HEK293 (cell line): ENCODE measurements at regions not wholly inside any gene's neighbourhood (a gene's known extent, or its start where the extent isn't known, plus 50 kb on each side); places are given as distances from the start of the nearest gene placed in this dataset.

ENCODE experiments used
- CTCF ChIA-PET: fragments of 350-600 bp; formaldehyde crosslinking; extraction: SDS; loops from one replicate; lab custom pipeline; 2021; ENCODE audit warnings: antibody characterized with exemption; lab: Yijun Ruan, JAX
- POLR2A ChIA-PET: fragments of 300-600 bp; formaldehyde crosslinking; extraction: SDS; loops from one replicate; lab custom pipeline; 2020; ENCODE audit warnings: antibody characterized with exemption, inconsistent platforms; lab: Yijun Ruan, JAX
- H3K27ac ChIP-seq: fragments of 200-500 bp; sonication (Bioruptor generic); 2 replicates; pipeline ENCODE4 v1.5.1; 2014; ENCODE audit warnings: low read depth, low read length, control low read depth, inconsistent platforms; ENCODE audit errors: extremely low read depth
- H3K36me3 ChIP-seq, 2 experiments: fragments of 200-500 bp in 1 of 2; sonication (Bioruptor generic) in 1 of 2; 1 replicate in 1 of 2; 2 replicates in 1 of 2; pipeline ENCODE4 v1.5.1; 2014 to 2017; ENCODE audit warnings: inconsistent platforms in 2 of 2, low read length in 2 of 2; ENCODE audit not compliant: control insufficient read depth in 2 of 2, insufficient read depth in 1 of 2
- H3K4me1 ChIP-seq: fragments of 200-500 bp; sonication (Bioruptor generic); 2 replicates; pipeline ENCODE4 v1.5.1; 2014; ENCODE audit warnings: mild to moderate bottlenecking, low read length, inconsistent platforms; ENCODE audit not compliant: control insufficient read depth, insufficient read depth
- H3K4me3 ChIP-seq: 2 replicates; pipeline ENCODE4 v1.5.1; 2011; ENCODE audit warnings: low read depth, mild to moderate bottlenecking, control low read depth, low read length, moderate library complexity
- H3K9me3 ChIP-seq: fragments of 200-500 bp; sonication (Bioruptor generic); 2 replicates; pipeline ENCODE4 v1.5.1; 2014; ENCODE audit warnings: low read depth, low read length, inconsistent platforms; ENCODE audit not compliant: control insufficient read depth, insufficient read depth
- KLF9 ChIP-seq: fragments of 450-650 bp; formaldehyde crosslinking; IDR thresholded peaks from 2 replicates; pipeline ENCODE4 v1.5.1; 2016; ENCODE audit warnings: missing biosample characterization, missing genetic modification characterization, low read depth
- SALL2 ChIP-seq: fragments of 450-650 bp; formaldehyde crosslinking; IDR thresholded peaks from 2 replicates; pipeline ENCODE4 v1.5.0; 2017; ENCODE audit warnings: missing biosample characterization, mild to moderate bottlenecking, missing genetic modification characterization, borderline replicate concordance
- SP2 ChIP-seq: fragments of 450-650 bp; formaldehyde crosslinking; IDR thresholded peaks from 2 replicates; pipeline ENCODE4 v1.5.1; 2016; ENCODE audit warnings: missing biosample characterization, missing genetic modification characterization
- ZEB2 ChIP-seq: fragments of 450-650 bp; formaldehyde crosslinking; IDR thresholded peaks from 2 replicates; pipeline ENCODE4 v1.5.1; 2016; ENCODE audit warnings: missing biosample characterization, missing genetic modification characterization
- ZNF157 ChIP-seq: fragments of 450-650 bp; formaldehyde crosslinking; IDR thresholded peaks from 2 replicates; pipeline ENCODE4 v1.5.1; 2016; ENCODE audit warnings: missing biosample characterization, missing genetic modification characterization
- ZNF16 ChIP-seq: fragments of 450-650 bp; formaldehyde crosslinking; IDR thresholded peaks from 2 replicates; pipeline ENCODE4 v1.5.1; 2016; ENCODE audit warnings: low read depth, missing biosample characterization, missing genetic modification characterization
- ZNF174 ChIP-seq: fragments of 450-650 bp; formaldehyde crosslinking; IDR thresholded peaks from 2 replicates; pipeline ENCODE4 v1.5.0; 2017; ENCODE audit warnings: missing biosample characterization, mild to moderate bottlenecking, missing genetic modification characterization
- ZNF175 ChIP-seq: fragments of 450-650 bp; formaldehyde crosslinking; IDR thresholded peaks from 2 replicates; pipeline ENCODE4 v1.5.1; 2016; ENCODE audit warnings: missing biosample characterization, missing genetic modification characterization
- ZNF184 ChIP-seq: fragments of 450-650 bp; IDR thresholded peaks from 2 replicates; pipeline ENCODE4 v1.5.1; 2018; ENCODE audit warnings: missing biosample characterization, mild to moderate bottlenecking, missing genetic modification characterization
- ZNF214 ChIP-seq: fragments of 450-650 bp; formaldehyde crosslinking; IDR thresholded peaks from 2 replicates; pipeline ENCODE4 v1.5.1; 2017; ENCODE audit warnings: missing biosample characterization, mild to moderate bottlenecking, missing genetic modification characterization, borderline replicate concordance
- ZNF24 ChIP-seq: fragments of 450-650 bp; formaldehyde crosslinking; IDR thresholded peaks from 2 replicates; pipeline ENCODE4 v1.5.1; 2016; ENCODE audit warnings: missing biosample characterization, missing genetic modification characterization
- ZNF266 ChIP-seq: fragments of 450-650 bp; formaldehyde crosslinking; IDR thresholded peaks from 2 replicates; pipeline ENCODE4 v1.5.1; 2016; ENCODE audit warnings: missing biosample characterization, missing genetic modification characterization, low read depth
- ZNF292 ChIP-seq: fragments of 450-650 bp; formaldehyde crosslinking; IDR thresholded peaks from 2 replicates; pipeline ENCODE4 v1.5.1; 2016; ENCODE audit warnings: low read depth, missing biosample characterization, missing genetic modification characterization, borderline replicate concordance
- ZNF350 ChIP-seq: fragments of 450-650 bp; formaldehyde crosslinking; IDR thresholded peaks from 2 replicates; pipeline ENCODE4 v1.5.0; 2017; ENCODE audit warnings: missing biosample characterization, mild to moderate bottlenecking, missing genetic modification characterization
- ZNF423 ChIP-seq: fragments of 450-650 bp; formaldehyde crosslinking; IDR thresholded peaks from 2 replicates; pipeline ENCODE4 v1.5.1; 2016; ENCODE audit warnings: missing biosample characterization, missing genetic modification characterization
- ZNF548 ChIP-seq: fragments of 450-650 bp; formaldehyde crosslinking; IDR thresholded peaks from 2 replicates; pipeline ENCODE4 v1.5.1; 2016; ENCODE audit warnings: missing biosample characterization, missing genetic modification characterization
- ZNF555 ChIP-seq: fragments of 450-650 bp; formaldehyde crosslinking; conservative IDR thresholded peaks from 2 replicates; pipeline ENCODE4 v1.5.1; 2017; ENCODE audit warnings: missing biosample characterization, mild to moderate bottlenecking, missing genetic modification characterization, inconsistent platforms
- TF ChIP-seq, protein P1 (sequence below): fragments of 450-650 bp; formaldehyde crosslinking; IDR thresholded peaks from 2 replicates; pipeline ENCODE4 v1.5.1; 2016; ENCODE audit warnings: missing biosample characterization, missing genetic modification characterization
- TF ChIP-seq, protein P2 (sequence below): fragments of 450-650 bp; formaldehyde crosslinking; IDR thresholded peaks from 2 replicates; pipeline ENCODE4 v1.5.1; 2016; ENCODE audit warnings: missing biosample characterization, missing genetic modification characterization

DNA sequence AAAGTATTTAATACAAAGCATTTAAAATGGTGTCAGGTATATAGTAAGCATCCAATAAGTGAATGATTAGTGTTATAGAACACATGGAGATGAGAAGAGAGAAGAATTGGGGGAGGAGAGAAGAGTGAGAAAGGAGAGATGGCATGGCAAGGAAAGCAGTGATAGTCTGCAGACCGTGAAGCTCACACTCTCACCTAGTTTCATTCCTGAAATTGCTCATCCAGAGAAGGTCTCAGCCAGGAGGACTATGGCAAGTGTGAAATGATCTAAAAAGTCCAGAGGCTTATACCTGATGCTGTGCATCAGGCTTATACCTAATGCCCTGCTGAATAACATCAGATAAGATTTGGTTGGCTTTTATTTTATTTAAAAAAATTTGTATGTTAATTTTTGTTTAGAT is 351.6 kb upstream of the KLF12 start:
- no peak overlapping the region for H3K4me3 ChIP-seq
- CTCF ChIA-PET: no interaction called here
- no peaks in the 10 kb centered on the region for H3K4me1 ChIP-seq
- TF ChIP-seq SP2 (tag by site-specific recombination): no peak
- no peak for TF ChIP-seq ZNF266 (tag by site-specific recombination)
- TF ChIP-seq ZNF555: no peak
- TF ChIP-seq ZNF157: no peak
- no peak overlapping the region for H3K27ac ChIP-seq
- POLR2A ChIA-PET: no interaction called here
- H3K36me3 ChIP-seq: no peaks in the 10 kb centered on the region
- H3K9me3 ChIP-seq: no peaks in the 10 kb centered on the region

DNA sequence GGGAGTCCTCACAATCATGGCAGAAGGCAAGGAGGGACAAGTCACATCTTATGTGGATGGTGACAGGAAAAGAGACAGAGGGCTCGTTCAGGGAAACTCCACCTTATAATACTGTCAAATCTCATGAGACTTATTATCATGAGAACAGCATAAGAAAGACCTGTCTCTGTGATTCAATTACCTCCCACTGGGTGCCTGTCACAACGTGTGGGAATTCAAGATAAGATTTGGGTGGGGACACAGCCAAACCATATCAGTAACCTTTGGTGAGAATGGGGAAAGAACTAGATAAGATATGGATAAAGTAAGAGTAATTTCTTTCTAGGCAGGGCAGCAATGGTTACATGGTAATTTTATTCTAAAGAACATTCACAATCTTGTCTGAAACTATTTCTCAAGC is 344.9 kb upstream of the KLF12 start:
- no peak overlapping the region for H3K27ac ChIP-seq
- CTCF ChIA-PET: no interaction called here
- POLR2A ChIA-PET: no interaction called here
- no peaks in the 10 kb centered on the region for H3K4me1 ChIP-seq
- TF ChIP-seq ZNF548 (tag by site-specific recombination): no peak
- no peak for TF ChIP-seq ZNF24
- no peak for TF ChIP-seq ZNF175 (tag by site-specific recombination)
- TF ChIP-seq ZNF423: no peak
- TF ChIP-seq ZEB2 (tag by site-specific recombination): no peak
- no peak for TF ChIP-seq ZNF157
- TF ChIP-seq ZNF16 (tag by site-specific recombination): no peak
- no peaks in the 10 kb centered on the region for H3K36me3 ChIP-seq
- H3K9me3 ChIP-seq: no peaks in the 10 kb centered on the region
- H3K4me3 ChIP-seq: no peak overlapping the region

DNA sequence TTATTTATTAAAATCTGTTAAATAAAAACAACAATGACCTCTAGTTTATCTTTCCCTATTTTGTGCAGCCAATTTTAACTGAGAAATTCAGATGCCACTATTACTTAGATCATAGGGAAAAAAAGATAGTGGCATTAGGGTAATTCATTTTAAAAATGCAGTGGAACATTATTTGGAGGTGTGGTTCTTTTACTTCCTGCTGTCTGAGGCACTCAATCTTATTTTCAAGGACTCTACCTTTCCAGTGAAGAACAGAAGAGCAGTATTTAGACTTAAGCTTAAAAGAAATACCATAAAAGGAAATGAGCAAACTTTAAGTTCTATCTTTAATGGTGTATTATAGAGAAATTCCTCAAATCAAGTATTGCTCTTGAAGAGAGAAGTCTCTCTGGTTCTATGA is 342.6 kb upstream of the KLF12 start:
- Histone ChIP-seq H3K27ac (no peak overlapping the region), H3K36me3 (no peaks in the 10 kb centered on the region), H3K9me3 (no peaks in the 10 kb centered on the region), H3K4me3 (no peak overlapping the region), H3K4me1 (no peaks in the 10 kb centered on the region)
- ChIA-PET POLR2A (no interaction called here), CTCF (no interaction called here)
- no peak for TF ChIP-seq ZNF184 (tag by site-specific recombination)
- TF ChIP-seq, protein P1, sequence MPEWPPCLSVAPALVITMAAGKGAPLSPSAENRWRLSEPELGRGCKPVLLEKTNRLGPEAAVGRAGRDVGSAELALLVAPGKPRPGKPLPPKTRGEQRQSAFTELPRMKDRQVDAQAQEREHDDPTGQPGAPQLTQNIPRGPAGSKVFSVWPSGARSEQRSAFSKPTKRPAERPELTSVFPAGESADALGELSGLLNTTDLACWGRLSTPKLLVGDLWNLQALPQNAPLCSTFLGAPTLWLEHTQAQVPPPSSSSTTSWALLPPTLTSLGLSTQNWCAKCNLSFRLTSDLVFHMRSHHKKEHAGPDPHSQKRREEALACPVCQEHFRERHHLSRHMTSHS (tag by site-specific recombination): no peak

DNA sequence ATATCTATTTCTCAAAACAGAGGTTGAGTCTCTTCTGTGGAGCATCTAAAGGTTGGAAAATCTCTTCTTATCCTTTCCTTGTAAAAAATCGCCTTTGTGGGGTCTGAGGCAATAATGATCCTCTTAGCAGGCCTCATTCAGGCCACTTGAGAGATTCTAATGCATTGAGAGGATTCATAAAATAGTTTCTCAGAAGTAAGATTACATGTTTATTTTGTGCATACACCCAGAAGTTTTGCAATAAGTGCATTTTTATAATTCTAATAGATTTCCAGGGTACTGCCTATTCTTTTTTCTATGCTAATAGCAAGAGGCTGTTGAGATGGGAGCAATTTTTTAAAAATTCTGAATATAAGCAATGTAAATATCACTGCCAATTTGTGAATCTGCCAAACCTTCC is 342.2 kb upstream of the KLF12 start:
- no peaks in the 10 kb centered on the region for H3K36me3 ChIP-seq
- no peak for TF ChIP-seq ZNF214 (tag by site-specific recombination)
- no peak for TF ChIP-seq SALL2 (tag by site-specific recombination)
- TF ChIP-seq, protein P2, sequence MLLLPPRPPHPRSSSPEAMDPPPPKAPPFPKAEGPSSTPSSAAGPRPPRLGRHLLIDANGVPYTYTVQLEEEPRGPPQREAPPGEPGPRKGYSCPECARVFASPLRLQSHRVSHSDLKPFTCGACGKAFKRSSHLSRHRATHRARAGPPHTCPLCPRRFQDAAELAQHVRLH (tag by site-specific recombination): no peak
- no peak for TF ChIP-seq ZNF292 (tag by site-specific recombination)
- H3K4me3 ChIP-seq: no peak overlapping the region
- no peak overlapping the region for H3K27ac ChIP-seq
- H3K9me3 ChIP-seq: no peaks in the 10 kb centered on the region
- CTCF ChIA-PET: no interaction called here
- no peaks in the 10 kb centered on the region for H3K4me1 ChIP-seq
- POLR2A ChIA-PET: no interaction called here

DNA sequence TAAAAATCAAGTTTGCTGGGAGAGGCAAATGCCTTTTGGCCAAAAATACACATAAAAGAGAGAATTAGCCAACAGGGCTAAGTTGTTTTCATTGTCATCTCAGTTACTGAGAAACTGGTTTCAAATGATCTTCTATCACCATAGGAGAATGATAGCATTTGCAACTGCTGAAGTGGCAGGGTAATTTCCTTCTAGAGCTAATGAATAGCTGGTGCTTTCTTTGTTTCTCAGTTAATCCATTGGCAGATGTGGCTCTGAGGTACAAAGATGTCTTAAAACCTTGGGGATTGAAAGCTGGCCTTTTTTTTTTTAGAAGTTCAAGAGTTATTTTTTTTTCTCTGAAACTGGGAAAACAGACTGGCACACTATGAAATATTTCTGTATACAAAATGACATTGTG is 332.7 kb upstream of the KLF12 start:
- no peak overlapping the region for H3K4me3 ChIP-seq

More for the DNA sequence above, 332.7 kb upstream of the KLF12 start:
- no peaks in the 10 kb centered on the region for H3K36me3 ChIP-seq
- POLR2A ChIA-PET: no interaction called here
- CTCF ChIA-PET: interaction anchor here (0.5 kb wide), 1 partner anchor 23 kb away, joined by 4 read pairs; no protein-coding TSS in a partner anchor
- TF ChIP-seq ZNF174 (tag by site-specific recombination) (no peak), ZNF350 (no peak), KLF9 (no peak)
- H3K4me1 ChIP-seq: no peaks in the 10 kb centered on the region
- no peak overlapping the region for H3K27ac ChIP-seq
- no peaks in the 10 kb centered on the region for H3K9me3 ChIP-seq
